ENCODE measurements at regions not wholly inside any gene's neighbourhood (a gene's known extent, or its start where the extent isn't known, plus 50 kb on each side); places are given as distances from the start of the nearest gene placed in this dataset.

DNA sequence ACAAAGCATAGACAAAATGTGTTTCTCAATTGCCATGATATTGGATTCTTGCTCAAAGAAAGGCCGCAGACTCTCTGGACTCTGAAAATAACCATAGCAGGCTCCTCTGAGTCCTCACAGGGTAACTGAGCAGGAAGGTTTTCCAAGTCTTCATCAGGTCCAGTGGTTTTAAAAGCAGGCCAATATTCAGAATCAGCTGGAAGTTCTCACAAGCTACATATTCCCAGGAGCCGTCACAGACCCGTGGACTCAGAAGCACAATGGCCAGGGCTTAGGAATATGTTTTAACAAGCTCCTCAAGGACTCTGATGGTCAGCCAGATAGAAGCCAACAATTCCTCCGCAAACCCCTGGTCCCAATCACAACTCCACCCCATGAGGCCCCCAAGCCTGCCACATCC, 256.1 kb upstream of the ADAMTS9 start:
- 82 to 88% methylated on average over 4 of the region's 4 CpGs for WGBS, 2 donors
- H3K4me3 ChIP-seq (ENCODE audit: low read depth, poor library complexity, severe bottlenecking) = no peak overlapping the region
- intact Hi-C loops (cut with DNase I; ENCODE audit: low total_unique reads) = no loop called here
- DNase-seq (ENCODE audit: low spot score in 2 of 2) = no peak
- TF ChIP-seq, protein P1, sequence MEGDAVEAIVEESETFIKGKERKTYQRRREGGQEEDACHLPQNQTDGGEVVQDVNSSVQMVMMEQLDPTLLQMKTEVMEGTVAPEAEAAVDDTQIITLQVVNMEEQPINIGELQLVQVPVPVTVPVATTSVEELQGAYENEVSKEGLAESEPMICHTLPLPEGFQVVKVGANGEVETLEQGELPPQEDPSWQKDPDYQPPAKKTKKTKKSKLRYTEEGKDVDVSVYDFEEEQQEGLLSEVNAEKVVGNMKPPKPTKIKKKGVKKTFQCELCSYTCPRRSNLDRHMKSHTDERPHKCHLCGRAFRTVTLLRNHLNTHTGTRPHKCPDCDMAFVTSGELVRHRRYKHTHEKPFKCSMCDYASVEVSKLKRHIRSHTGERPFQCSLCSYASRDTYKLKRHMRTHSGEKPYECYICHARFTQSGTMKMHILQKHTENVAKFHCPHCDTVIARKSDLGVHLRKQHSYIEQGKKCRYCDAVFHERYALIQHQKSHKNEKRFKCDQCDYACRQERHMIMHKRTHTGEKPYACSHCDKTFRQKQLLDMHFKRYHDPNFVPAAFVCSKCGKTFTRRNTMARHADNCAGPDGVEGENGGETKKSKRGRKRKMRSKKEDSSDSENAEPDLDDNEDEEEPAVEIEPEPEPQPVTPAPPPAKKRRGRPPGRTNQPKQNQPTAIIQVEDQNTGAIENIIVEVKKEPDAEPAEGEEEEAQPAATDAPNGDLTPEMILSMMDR (IDR thresholded peaks at IDR 0.05) = no peak
- TF ChIP-seq POLR2A (IDR thresholded peaks at IDR 0.05) = no peak

DNA sequence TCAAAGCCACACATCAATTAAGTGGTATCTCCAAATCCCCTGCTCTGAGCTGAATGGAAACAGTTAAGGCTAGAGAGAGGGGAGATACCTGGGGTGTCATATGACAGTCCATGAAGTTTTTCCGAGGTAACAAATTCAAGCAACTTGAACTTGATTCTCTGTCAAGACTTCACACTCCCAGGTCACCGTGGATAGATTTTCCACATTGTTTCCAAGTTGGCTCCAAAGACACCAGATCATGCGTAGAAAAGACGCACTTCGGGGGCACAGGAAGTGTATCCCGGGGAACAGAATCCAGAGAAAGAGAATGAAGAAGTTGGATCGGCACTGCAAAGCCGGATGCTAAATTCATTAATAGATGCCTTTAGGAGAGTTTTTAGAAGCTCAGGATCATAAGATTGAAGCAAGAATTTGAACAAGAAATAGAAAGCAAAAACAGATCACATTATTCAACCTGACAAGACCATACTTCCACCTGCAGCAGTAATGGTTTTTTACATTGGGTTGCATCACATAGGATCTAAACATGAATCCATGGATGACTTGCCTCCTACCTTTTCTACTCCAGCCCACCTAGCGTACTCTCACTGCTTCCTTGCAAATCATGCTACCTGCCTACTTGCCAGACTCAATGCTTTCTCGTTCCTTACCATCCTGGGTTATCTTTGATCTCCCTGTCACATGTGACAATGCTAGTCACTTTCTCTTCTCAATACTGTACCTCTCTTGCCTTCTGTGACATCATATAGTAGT, 253.0 kb upstream of the ADAMTS9 start:
- intact Hi-C loops (cut with DNase I; ENCODE audit: low total_unique reads) = no loop called here
- H3K4me3 ChIP-seq (ENCODE audit: low read depth, poor library complexity, severe bottlenecking) = no peak overlapping the region
- no peak for DNase-seq (ENCODE audit: low spot score in 2 of 2)
- 63 to 71% methylated on average over 10 of the region's 10 CpGs for whole genome bisulfite sequencing, 2 donors
- TF ChIP-seq POLR2A (IDR thresholded peaks at IDR 0.05) = no peak
- TF ChIP-seq, protein P1 (IDR thresholded peaks at IDR 0.05) = no peak

DNA sequence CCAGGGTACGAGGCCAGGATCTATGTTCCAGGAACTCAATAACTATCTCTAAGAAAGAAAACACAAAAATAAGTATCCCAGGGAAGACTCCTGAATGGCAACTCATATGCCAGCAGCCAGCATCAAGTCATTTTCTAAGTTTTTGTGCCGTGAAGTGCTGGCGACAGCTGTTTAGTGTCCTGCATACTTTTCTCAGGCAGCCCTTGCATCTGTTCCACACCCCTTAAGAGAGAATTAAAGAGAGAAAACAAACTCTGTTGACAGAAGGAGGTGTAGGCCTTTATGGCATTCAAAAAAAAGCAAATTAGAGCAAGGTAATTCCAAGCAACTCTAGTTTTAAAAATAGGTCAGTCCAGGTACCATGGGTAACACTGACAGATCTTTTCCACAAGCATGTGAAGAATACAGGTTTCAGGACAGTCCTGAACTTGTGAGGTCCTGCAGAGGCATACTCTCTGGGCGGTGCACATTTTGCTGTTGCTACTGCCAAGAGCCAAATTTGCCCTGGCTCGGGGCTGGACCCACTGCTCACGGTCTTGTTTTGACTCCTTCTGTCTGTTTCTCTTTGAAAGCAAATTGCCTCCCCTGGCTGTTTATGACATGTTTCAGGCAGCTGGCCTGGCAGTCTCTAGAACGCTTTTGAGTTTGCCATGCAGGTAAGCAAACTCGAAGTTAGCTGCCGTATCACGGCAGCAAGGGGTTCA, 252.1 kb upstream of the ADAMTS9 start:
- no peak for DNase-seq (ENCODE audit: low spot score in 2 of 2)
- WGBS, 2 donors = 58 to 59% methylated on average over 10 of the region's 10 CpGs
- no peak overlapping the region for H3K4me3 ChIP-seq (ENCODE audit: low read depth, poor library complexity, severe bottlenecking)
- intact Hi-C loops (cut with DNase I; ENCODE audit: low total_unique reads) = no loop called here
- TF ChIP-seq POLR2A (IDR thresholded peaks at IDR 0.05) = no peak
- TF ChIP-seq, protein P1 (IDR thresholded peaks at IDR 0.05) = no peak

DNA sequence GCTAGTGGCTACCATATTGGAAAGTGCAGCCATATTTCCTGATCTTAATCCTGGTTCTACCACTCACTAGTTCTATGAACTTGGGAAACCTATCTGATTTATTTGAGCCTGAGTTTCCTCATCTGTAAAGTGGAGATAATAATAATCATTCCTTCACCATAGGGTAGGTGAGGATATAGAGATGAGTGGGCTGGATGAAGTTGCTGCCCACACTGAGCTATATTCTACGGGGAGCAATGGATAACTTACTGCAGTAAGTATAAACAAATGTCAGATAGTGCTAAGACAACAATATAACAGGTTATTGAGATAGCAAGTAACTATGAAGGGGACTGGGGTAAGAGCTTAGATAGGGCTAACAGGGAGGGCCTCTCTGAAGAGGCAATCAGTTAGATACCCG, 251.5 kb upstream of the ADAMTS9 start:
- TF ChIP-seq POLR2A (IDR thresholded peaks at IDR 0.05) = no peak
- TF ChIP-seq, protein P1 (IDR thresholded peaks at IDR 0.05) = no peak
- intact Hi-C loops (cut with DNase I; ENCODE audit: low total_unique reads) = no loop called here
- no peak for DNase-seq (ENCODE audit: low spot score in 2 of 2)
- 10 to 36% methylated on average over 2 of the region's 2 CpGs for whole genome bisulfite sequencing, 2 donors
- H3K4me3 ChIP-seq (ENCODE audit: low read depth, poor library complexity, severe bottlenecking) = no peak overlapping the region

- DNase-seq (ENCODE audit: low spot score in 2 of 2) = no peak
- no peak overlapping the region for H3K4me3 ChIP-seq (ENCODE audit: low read depth, poor library complexity, severe bottlenecking)
- 41 to 43% methylated on average over 1 of the region's 1 CpG for WGBS, 2 donors
- intact Hi-C loops (cut with DNase I; ENCODE audit: low total_unique reads) = no loop called here
- TF ChIP-seq, protein P1 (IDR thresholded peaks at IDR 0.05) = no peak
- TF ChIP-seq POLR2A (IDR thresholded peaks at IDR 0.05) = no peak
Observed at GRCh38 chr3:64936556-64936955, 248.8 kb upstream of the ADAMTS9 start.
